A549 (cell line): ENCODE measurements at regions not wholly inside any gene's neighbourhood (a gene's known extent, or its start where the extent isn't known, plus 50 kb on each side); places are given as distances from the start of the nearest gene placed in this dataset.

ENCODE experiments used
- MAZ ChIP-seq: fragments of 150-350 bp; IDR thresholded peaks from 2 replicates; pipeline ENCODE4 v1.6.1; 2014; ENCODE audit warnings: antibody characterized with exemption, low read depth, low read length, borderline replicate concordance
- MYC ChIP-seq: IDR thresholded peaks from 2 replicates; pipeline ENCODE4 v1.6.1; 2012; ENCODE audit warnings: mild to moderate bottlenecking, inconsistent platforms, low read length, improper control_type of control experiment, borderline replicate concordance
- RARB ChIP-seq: fragments of 250-450 bp; sonication (Bioruptor Pico); IDR thresholded peaks from 2 replicates; pipeline ENCODE4 v1.8.0; 2021; ENCODE audit warnings: mild to moderate bottlenecking, moderate library complexity
- RCOR1 ChIP-seq: fragments of 150-350 bp; IDR thresholded peaks from 2 replicates; pipeline ENCODE4 v1.6.1; 2014; ENCODE audit warnings: antibody characterized with exemption, low read length, low read depth
- TF ChIP-seq, protein P1 (sequence below): fragments of >200 bp; sonication (Bioruptor Twin); formaldehyde crosslinking; IDR thresholded peaks from 3 replicates; pipeline ENCODE4 v1.5.1; 2016
- TF ChIP-seq, protein P2 (sequence below): IDR thresholded peaks from 2 replicates; pipeline ENCODE4 v1.6.1; 2012; ENCODE audit warnings: low read depth, borderline replicate concordance

DNA sequence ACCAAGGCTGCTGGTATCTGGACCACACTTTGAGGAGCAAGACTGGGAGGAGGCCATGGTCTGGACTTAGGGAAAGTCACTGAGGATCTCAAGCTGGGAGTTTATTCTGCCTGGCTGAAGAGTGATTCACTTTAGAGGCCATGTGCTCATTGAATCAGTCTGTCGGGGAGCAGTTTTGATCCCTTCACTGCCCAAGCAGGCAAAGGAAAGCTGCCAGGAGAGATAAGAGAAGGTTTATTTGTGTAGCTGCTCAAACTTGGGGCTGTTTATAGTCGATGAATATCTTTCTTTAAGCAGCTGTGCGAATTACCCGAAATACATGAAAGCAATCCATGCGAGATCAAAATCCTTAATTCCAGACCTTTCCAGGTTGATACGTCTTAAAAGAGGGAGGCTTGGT, 544.4 kb upstream of the EEF2KMT start:
- TF ChIP-seq RARB (CRISPR knock-in tag), result no peak
- TF ChIP-seq, protein P1, sequence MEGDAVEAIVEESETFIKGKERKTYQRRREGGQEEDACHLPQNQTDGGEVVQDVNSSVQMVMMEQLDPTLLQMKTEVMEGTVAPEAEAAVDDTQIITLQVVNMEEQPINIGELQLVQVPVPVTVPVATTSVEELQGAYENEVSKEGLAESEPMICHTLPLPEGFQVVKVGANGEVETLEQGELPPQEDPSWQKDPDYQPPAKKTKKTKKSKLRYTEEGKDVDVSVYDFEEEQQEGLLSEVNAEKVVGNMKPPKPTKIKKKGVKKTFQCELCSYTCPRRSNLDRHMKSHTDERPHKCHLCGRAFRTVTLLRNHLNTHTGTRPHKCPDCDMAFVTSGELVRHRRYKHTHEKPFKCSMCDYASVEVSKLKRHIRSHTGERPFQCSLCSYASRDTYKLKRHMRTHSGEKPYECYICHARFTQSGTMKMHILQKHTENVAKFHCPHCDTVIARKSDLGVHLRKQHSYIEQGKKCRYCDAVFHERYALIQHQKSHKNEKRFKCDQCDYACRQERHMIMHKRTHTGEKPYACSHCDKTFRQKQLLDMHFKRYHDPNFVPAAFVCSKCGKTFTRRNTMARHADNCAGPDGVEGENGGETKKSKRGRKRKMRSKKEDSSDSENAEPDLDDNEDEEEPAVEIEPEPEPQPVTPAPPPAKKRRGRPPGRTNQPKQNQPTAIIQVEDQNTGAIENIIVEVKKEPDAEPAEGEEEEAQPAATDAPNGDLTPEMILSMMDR, result no peak
- TF ChIP-seq MAZ, result no peak
- TF ChIP-seq RCOR1, result no peak
- TF ChIP-seq, protein P2, sequence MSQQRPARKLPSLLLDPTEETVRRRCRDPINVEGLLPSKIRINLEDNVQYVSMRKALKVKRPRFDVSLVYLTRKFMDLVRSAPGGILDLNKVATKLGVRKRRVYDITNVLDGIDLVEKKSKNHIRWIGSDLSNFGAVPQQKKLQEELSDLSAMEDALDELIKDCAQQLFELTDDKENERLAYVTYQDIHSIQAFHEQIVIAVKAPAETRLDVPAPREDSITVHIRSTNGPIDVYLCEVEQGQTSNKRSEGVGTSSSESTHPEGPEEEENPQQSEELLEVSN, result no peak
- TF ChIP-seq MYC, result no peak
